Mammary epithelial cell (primary cell): ENCODE measurements at regions not wholly inside any gene's neighbourhood (a gene's known extent, or its start where the extent isn't known, plus 50 kb on each side); places are given as distances from the start of the nearest gene placed in this dataset.

ENCODE experiments used
- EZH2 ChIP-seq: IDR thresholded peaks from 2 replicates; pipeline ENCODE4 v1.6.1; 2012; ENCODE audit warnings: low read length, inconsistent platforms, borderline replicate concordance
- TF ChIP-seq, protein P1 (sequence below), 2 donors: IDR thresholded peaks in 1 of 2; conservative IDR thresholded peaks in 1 of 2; 2 replicates each; pipeline ENCODE4 v1.5.1; 2011 to 2012; ENCODE audit warnings: inconsistent platforms in 2 of 2, low read length in 2 of 2, mild to moderate bottlenecking in 2 of 2, control low read depth in 1 of 2, low read depth in 1 of 2; ENCODE audit not compliant: insufficient read depth in 1 of 2; ENCODE audit errors: extremely low read depth in 1 of 2

- no peak for TF ChIP-seq EZH2
- TF ChIP-seq, protein P1, sequence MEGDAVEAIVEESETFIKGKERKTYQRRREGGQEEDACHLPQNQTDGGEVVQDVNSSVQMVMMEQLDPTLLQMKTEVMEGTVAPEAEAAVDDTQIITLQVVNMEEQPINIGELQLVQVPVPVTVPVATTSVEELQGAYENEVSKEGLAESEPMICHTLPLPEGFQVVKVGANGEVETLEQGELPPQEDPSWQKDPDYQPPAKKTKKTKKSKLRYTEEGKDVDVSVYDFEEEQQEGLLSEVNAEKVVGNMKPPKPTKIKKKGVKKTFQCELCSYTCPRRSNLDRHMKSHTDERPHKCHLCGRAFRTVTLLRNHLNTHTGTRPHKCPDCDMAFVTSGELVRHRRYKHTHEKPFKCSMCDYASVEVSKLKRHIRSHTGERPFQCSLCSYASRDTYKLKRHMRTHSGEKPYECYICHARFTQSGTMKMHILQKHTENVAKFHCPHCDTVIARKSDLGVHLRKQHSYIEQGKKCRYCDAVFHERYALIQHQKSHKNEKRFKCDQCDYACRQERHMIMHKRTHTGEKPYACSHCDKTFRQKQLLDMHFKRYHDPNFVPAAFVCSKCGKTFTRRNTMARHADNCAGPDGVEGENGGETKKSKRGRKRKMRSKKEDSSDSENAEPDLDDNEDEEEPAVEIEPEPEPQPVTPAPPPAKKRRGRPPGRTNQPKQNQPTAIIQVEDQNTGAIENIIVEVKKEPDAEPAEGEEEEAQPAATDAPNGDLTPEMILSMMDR (conservative IDR thresholded peaks at IDR 0.05 in 1 of 2, IDR thresholded peaks at IDR 0.05 in 1 of 2; ENCODE audit: extremely low read depth in 1 of 2, insufficient read depth in 1 of 2, low read depth in 1 of 2, low read length in 2 of 2) = no peak
Observed at GRCh38 chr15:91568036-91568435, 285.5 kb upstream of the SLCO3A1 start.
